SK-N-SH treated with all-trans-retinoic acid at 6 μM for 48 hours (cell line): ENCODE measurements at regions not wholly inside any gene's neighbourhood (a gene's known extent, or its start where the extent isn't known, plus 50 kb on each side); places are given as distances from the start of the nearest gene placed in this dataset.

Source experiments
- ATAC-seq: fragments of 200-7000 bp; cut with Tn5 transposase; 3 replicates; pipeline ENCODE4 v1.9.1; 2020; ENCODE audit warnings: mild to moderate bottlenecking, moderate library complexity
- ARNTL ChIP-seq: fragments of 450-650 bp; formaldehyde crosslinking; IDR thresholded peaks from 2 replicates; pipeline ENCODE4 v1.5.0; 2020; ENCODE audit warnings: low read depth, mild to moderate bottlenecking, moderate library complexity, borderline replicate concordance
- BACH2 ChIP-seq: fragments of 250-450 bp; sonication (Bioruptor Pico); IDR thresholded peaks from 2 replicates; pipeline ENCODE4 v1.9.0; 2021; ENCODE audit warnings: mild to moderate bottlenecking, borderline replicate concordance
- GLIS3 ChIP-seq: fragments of 250-450 bp; sonication (Bioruptor Pico); IDR thresholded peaks from 2 replicates; pipeline ENCODE4 v1.5.0; 2020; ENCODE audit warnings: mild to moderate bottlenecking, moderate library complexity
- ISL1 ChIP-seq: fragments of 250-450 bp; sonication (Bioruptor Pico); IDR thresholded peaks from 2 replicates; pipeline ENCODE4 v2.1.2; 2022; ENCODE audit warnings: mild to moderate bottlenecking, moderate library complexity
- OSR1 ChIP-seq: fragments of 250-450 bp; sonication (Bioruptor Pico); IDR thresholded peaks from 2 replicates; pipeline ENCODE4 v1.8.0; 2022; ENCODE audit warnings: moderate library complexity, mild to moderate bottlenecking, inconsistent platforms
- PPARA ChIP-seq: fragments of 250-450 bp; sonication (Bioruptor Pico); IDR thresholded peaks from 2 replicates; pipeline ENCODE4 v1.5.0; 2020; ENCODE audit warnings: mild to moderate bottlenecking, borderline replicate concordance
- RARB ChIP-seq: fragments of 250-450 bp; sonication (Bioruptor Pico); IDR thresholded peaks from 2 replicates; pipeline ENCODE4 v1.8.0; 2021; ENCODE audit warnings: mild to moderate bottlenecking, moderate library complexity
- SNAI2 ChIP-seq: fragments of 250-450 bp; sonication (Bioruptor Pico); IDR thresholded peaks from 2 replicates; pipeline ENCODE4 v1.5.0; 2020; ENCODE audit warnings: mild to moderate bottlenecking, moderate library complexity
- TCF4 ChIP-seq: fragments of 250-450 bp; sonication (Bioruptor Pico); IDR thresholded peaks from 2 replicates; pipeline ENCODE4 v1.8.0; 2021; ENCODE audit warnings: mild to moderate bottlenecking, moderate library complexity, borderline replicate concordance
- TOX ChIP-seq: fragments of 250-450 bp; sonication (Bioruptor Pico); IDR thresholded peaks from 2 replicates; pipeline ENCODE4 v1.8.0; 2021; ENCODE audit warnings: mild to moderate bottlenecking, moderate library complexity, borderline replicate concordance
- ZC3H10 ChIP-seq: fragments of 250-450 bp; sonication (Bioruptor Pico); IDR thresholded peaks from 2 replicates; pipeline ENCODE4 v1.5.1; 2021; ENCODE audit warnings: mild to moderate bottlenecking, moderate library complexity
- ZFP3 ChIP-seq: fragments of 250-450 bp; sonication (Bioruptor Pico); IDR thresholded peaks from 2 replicates; pipeline ENCODE4 v1.5.0; 2020; ENCODE audit warnings: mild to moderate bottlenecking, moderate library complexity
- ZFP30 ChIP-seq: fragments of 450-650 bp; formaldehyde crosslinking; IDR thresholded peaks from 2 replicates; pipeline ENCODE4 v1.5.0; 2022; ENCODE audit warnings: mild to moderate bottlenecking, moderate library complexity
- ZNF565 ChIP-seq: fragments of 450-650 bp; formaldehyde crosslinking; conservative IDR thresholded peaks from 2 replicates; pipeline ENCODE4 v1.5.0; 2020; ENCODE audit warnings: low read depth, mild to moderate bottlenecking, moderate library complexity
- ZNF70 ChIP-seq: fragments of 450-650 bp; formaldehyde crosslinking; IDR thresholded peaks from 2 replicates; pipeline ENCODE4 v1.5.0; 2020; ENCODE audit warnings: mild to moderate bottlenecking, moderate library complexity
- ZNF8 ChIP-seq: fragments of 450-650 bp; formaldehyde crosslinking; IDR thresholded peaks from 2 replicates; pipeline ENCODE4 v1.5.0; 2020; ENCODE audit warnings: mild to moderate bottlenecking, moderate library complexity
- TF ChIP-seq, protein P1 (sequence below): fragments of 250-450 bp; sonication (Bioruptor Pico); IDR thresholded peaks from 2 replicates; pipeline ENCODE4 v1.5.1; 2020; ENCODE audit warnings: low read depth, mild to moderate bottlenecking, moderate library complexity
- TF ChIP-seq, protein P2 (sequence below): fragments of 250-450 bp; sonication (Bioruptor Pico); IDR thresholded peaks from 2 replicates; pipeline ENCODE4 v1.5.0; 2020; ENCODE audit warnings: mild to moderate bottlenecking, moderate library complexity
- TF ChIP-seq, protein P3 (sequence below): fragments of 250-450 bp; sonication (Bioruptor Pico); IDR thresholded peaks from 2 replicates; pipeline ENCODE4 v1.5.1; 2021; ENCODE audit warnings: mild to moderate bottlenecking, moderate library complexity
- TF ChIP-seq, protein P4 (sequence below): fragments of 250-450 bp; sonication (Bioruptor Pico); IDR thresholded peaks from 2 replicates; pipeline ENCODE4 v1.8.0; 2020; ENCODE audit warnings: mild to moderate bottlenecking, moderate library complexity, borderline replicate concordance
- TF ChIP-seq, protein P5 (sequence below): fragments of 250-450 bp; sonication (Bioruptor Pico); IDR thresholded peaks from 2 replicates; pipeline ENCODE4 v1.8.0; 2021; ENCODE audit warnings: low read depth, mild to moderate bottlenecking, moderate library complexity, borderline replicate concordance

DNA sequence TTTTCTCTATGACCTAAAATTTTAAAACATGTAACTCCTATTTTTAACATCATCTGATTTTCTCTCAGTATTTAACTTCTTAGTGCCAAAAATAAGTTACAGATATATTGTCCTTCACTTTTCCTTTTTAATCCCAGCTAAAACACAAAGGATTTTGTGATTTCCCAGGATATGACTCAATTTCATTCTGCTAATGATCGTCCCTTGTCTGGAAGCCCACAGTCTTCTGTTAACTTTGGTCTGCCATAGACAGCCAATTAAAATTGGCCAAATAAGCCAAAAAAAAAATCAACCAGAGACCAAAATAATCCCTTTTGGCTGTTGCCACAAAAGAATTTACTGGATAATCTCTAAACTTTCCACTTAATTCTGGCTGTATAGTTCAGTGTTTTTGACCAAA is 124.5 kb upstream of the FST start (continued):
- TF ChIP-seq, protein P1, sequence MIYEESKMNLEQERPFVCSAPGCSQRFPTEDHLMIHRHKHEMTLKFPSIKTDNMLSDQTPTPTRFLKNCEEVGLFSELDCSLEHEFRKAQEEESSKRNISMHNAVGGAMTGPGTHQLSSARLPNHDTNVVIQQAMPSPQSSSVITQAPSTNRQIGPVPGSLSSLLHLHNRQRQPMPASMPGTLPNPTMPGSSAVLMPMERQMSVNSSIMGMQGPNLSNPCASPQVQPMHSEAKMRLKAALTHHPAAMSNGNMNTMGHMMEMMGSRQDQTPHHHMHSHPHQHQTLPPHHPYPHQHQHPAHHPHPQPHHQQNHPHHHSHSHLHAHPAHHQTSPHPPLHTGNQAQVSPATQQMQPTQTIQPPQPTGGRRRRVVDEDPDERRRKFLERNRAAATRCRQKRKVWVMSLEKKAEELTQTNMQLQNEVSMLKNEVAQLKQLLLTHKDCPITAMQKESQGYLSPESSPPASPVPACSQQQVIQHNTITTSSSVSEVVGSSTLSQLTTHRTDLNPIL (CRISPR knock-in tag) = no peak

DNA sequence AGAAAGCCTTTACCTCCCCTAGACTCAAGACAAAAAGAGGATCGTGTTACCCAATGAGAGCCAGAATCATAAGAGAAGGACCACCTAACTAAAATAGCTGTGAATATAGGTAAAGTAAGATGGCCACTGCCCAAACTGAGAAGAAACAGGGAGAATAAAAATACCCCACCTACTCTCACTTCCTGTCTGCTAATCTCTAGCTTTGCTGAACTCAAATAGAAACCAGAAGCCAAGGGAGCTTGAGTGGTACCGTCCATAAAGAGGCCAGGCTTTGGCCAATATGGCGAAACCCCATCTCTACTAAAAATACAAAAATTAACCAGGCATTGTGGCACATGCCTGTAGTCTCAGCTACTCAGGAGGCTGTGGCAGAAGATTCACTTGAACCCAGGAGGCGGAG is 123.0 kb upstream of the FST start:
- TF ChIP-seq, protein P2, sequence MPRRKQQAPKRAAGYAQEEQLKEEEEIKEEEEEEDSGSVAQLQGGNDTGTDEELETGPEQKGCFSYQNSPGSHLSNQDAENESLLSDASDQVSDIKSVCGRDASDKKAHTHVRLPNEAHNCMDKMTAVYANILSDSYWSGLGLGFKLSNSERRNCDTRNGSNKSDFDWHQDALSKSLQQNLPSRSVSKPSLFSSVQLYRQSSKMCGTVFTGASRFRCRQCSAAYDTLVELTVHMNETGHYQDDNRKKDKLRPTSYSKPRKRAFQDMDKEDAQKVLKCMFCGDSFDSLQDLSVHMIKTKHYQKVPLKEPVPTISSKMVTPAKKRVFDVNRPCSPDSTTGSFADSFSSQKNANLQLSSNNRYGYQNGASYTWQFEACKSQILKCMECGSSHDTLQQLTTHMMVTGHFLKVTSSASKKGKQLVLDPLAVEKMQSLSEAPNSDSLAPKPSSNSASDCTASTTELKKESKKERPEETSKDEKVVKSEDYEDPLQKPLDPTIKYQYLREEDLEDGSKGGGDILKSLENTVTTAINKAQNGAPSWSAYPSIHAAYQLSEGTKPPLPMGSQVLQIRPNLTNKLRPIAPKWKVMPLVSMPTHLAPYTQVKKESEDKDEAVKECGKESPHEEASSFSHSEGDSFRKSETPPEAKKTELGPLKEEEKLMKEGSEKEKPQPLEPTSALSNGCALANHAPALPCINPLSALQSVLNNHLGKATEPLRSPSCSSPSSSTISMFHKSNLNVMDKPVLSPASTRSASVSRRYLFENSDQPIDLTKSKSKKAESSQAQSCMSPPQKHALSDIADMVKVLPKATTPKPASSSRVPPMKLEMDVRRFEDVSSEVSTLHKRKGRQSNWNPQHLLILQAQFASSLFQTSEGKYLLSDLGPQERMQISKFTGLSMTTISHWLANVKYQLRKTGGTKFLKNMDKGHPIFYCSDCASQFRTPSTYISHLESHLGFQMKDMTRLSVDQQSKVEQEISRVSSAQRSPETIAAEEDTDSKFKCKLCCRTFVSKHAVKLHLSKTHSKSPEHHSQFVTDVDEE = no peak
- TF ChIP-seq, protein P3, sequence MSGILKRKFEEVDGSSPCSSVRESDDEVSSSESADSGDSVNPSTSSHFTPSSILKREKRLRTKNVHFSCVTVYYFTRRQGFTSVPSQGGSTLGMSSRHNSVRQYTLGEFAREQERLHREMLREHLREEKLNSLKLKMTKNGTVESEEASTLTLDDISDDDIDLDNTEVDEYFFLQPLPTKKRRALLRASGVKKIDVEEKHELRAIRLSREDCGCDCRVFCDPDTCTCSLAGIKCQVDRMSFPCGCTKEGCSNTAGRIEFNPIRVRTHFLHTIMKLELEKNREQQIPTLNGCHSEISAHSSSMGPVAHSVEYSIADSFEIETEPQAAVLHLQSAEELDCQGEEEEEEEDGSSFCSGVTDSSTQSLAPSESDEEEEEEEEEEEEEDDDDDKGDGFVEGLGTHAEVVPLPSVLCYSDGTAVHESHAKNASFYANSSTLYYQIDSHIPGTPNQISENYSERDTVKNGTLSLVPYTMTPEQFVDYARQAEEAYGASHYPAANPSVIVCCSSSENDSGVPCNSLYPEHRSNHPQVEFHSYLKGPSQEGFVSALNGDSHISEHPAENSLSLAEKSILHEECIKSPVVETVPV (CRISPR knock-in tag) = no peak
- no peak for TF ChIP-seq ZFP3 (CRISPR knock-in tag)
- no peak for TF ChIP-seq ZC3H10 (CRISPR knock-in tag)
- no peak for TF ChIP-seq ZNF8 (CRISPR knock-in tag)
- no peak for TF ChIP-seq GLIS3 (CRISPR knock-in tag)
- TF ChIP-seq ISL1 (CRISPR knock-in tag) = no peak
- ATAC-seq = no peak

DNA sequence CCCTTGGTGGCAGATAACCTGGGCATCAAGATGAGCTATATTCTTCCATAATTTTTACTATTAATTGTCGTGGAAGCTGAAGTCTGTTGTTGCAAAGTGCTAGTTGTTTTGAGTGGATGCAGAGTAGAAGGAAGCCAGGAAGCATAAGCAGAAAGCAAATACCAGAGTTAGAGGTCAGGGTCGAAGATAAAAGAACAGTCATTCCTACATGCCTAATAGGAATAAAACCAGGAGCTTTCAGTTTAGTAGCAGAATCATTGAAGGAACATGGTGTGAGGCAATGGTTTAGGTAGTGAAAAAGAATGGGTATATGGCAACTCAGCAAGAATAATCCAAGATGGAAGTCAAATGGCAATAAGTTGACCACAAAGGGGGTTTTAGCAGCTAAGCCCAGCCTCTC is 121.6 kb upstream of the FST start:
- TF ChIP-seq ZNF70 (no peak), SNAI2 (no peak), ISL1 (CRISPR knock-in tag) (no peak), ZC3H10 (CRISPR knock-in tag) (no peak), GLIS3 (CRISPR knock-in tag) (no peak), PPARA (CRISPR knock-in tag) (no peak), OSR1 (CRISPR knock-in tag) (no peak), ARNTL (CRISPR knock-in tag) (no peak), TCF4 (no peak), ZFP30 (no peak), ZNF565 (CRISPR knock-in tag) (no peak), RARB (CRISPR knock-in tag) (no peak), TOX (CRISPR knock-in tag) (no peak), BACH2 (no peak), ZNF8 (CRISPR knock-in tag) (no peak), ZFP3 (CRISPR knock-in tag) (no peak)
- TF ChIP-seq, protein P3 (CRISPR knock-in tag) = no peak
- TF ChIP-seq, protein P4, sequence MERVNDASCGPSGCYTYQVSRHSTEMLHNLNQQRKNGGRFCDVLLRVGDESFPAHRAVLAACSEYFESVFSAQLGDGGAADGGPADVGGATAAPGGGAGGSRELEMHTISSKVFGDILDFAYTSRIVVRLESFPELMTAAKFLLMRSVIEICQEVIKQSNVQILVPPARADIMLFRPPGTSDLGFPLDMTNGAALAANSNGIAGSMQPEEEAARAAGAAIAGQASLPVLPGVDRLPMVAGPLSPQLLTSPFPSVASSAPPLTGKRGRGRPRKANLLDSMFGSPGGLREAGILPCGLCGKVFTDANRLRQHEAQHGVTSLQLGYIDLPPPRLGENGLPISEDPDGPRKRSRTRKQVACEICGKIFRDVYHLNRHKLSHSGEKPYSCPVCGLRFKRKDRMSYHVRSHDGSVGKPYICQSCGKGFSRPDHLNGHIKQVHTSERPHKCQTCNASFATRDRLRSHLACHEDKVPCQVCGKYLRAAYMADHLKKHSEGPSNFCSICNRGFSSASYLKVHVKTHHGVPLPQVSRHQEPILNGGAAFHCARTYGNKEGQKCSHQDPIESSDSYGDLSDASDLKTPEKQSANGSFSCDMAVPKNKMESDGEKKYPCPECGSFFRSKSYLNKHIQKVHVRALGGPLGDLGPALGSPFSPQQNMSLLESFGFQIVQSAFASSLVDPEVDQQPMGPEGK = no peak
- TF ChIP-seq, protein P5, sequence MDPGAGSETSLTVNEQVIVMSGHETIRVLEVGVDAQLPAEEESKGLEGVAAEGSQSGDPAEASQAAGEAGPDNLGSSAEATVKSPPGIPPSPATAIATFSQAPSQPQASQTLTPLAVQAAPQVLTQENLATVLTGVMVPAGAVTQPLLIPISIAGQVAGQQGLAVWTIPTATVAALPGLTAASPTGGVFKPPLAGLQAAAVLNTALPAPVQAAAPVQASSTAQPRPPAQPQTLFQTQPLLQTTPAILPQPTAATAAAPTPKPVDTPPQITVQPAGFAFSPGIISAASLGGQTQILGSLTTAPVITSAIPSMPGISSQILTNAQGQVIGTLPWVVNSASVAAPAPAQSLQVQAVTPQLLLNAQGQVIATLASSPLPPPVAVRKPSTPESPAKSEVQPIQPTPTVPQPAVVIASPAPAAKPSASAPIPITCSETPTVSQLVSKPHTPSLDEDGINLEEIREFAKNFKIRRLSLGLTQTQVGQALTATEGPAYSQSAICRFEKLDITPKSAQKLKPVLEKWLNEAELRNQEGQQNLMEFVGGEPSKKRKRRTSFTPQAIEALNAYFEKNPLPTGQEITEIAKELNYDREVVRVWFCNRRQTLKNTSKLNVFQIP (CRISPR knock-in tag) = no peak
- ATAC-seq = no peak
